ENCODE measurements at regions not wholly inside any gene's neighbourhood (a gene's known extent, or its start where the extent isn't known, plus 50 kb on each side); places are given as distances from the start of the nearest gene placed in this dataset.

GRCh38 chr5:155936520-155937406, 390.2 kb upstream of the SGCD start:
- Histone ChIP-seq H3K27ac (no peak overlapping the region), H3K9me3 (no peaks in the 10 kb centered on the region), H3K4me3 (no peak overlapping the region), H3K36me3 (no peaks in the 10 kb centered on the region), H3K4me1 (no peaks in the 10 kb centered on the region), H3K27me3 (replicated peaks in 1 of 7) (peaks cover 0 to 12% (median 0%) of the 10 kb centered on the region in 7 donors)
- intact Hi-C loops (cut with DNase I; ENCODE audit: low total_unique reads) = no loop called here
- TF ChIP-seq CTCF (IDR thresholded peaks at IDR 0.05 in 8 of 11, conservative IDR thresholded peaks at IDR 0.05 in 3 of 11) (no peak), POLR2AphosphoS5 (IDR thresholded peaks at IDR 0.05) (no peak), POLR2A (IDR thresholded peaks at IDR 0.05) (no peak)
- no peak for DNase-seq
- 80 to 85% (median 84%) methylated on average over 10 to 20 of the region's 20 CpGs for WGBS, 5 donors

GRCh38 chr5:155938051-155938450, 388.9 kb upstream of the SGCD start:
- Histone ChIP-seq H3K9me3 (no peaks in the 10 kb centered on the region), H3K4me1 (no peaks in the 10 kb centered on the region), H3K27me3 (replicated peaks in 1 of 7) (peaks cover 0 to 12% (median 0%) of the 10 kb centered on the region in 7 donors), H3K36me3 (no peaks in the 10 kb centered on the region), H3K27ac (no peak overlapping the region), H3K4me3 (no peak overlapping the region)
- TF ChIP-seq POLR2A (IDR thresholded peaks at IDR 0.05) = no peak
- no peak for TF ChIP-seq CTCF (IDR thresholded peaks at IDR 0.05 in 8 of 11, conservative IDR thresholded peaks at IDR 0.05 in 3 of 11)
- no peak for TF ChIP-seq POLR2AphosphoS5 (IDR thresholded peaks at IDR 0.05)
- DNase-seq = no peak
- 60 to 87% (median 80%) methylated on average over 2 of the region's 2 CpGs for WGBS, 5 donors
- intact Hi-C loops (cut with DNase I; ENCODE audit: low total_unique reads) = no loop called here

- no peak for TF ChIP-seq POLR2AphosphoS5 (IDR thresholded peaks at IDR 0.05)
- no peak for TF ChIP-seq POLR2A (IDR thresholded peaks at IDR 0.05)
- no peak for TF ChIP-seq CTCF (IDR thresholded peaks at IDR 0.05 in 8 of 11, conservative IDR thresholded peaks at IDR 0.05 in 3 of 11)
- H3K4me1 ChIP-seq = no peaks in the 10 kb centered on the region
- H3K9me3 ChIP-seq = no peaks in the 10 kb centered on the region
- DNase-seq = no peak
- intact Hi-C loops (cut with DNase I; ENCODE audit: low total_unique reads) = loop anchor here (10.0 kb wide), 1 partner anchor 1193 kb away; no protein-coding TSS in a partner anchor
- peaks cover 0 to 12% (median 0%) of the 10 kb centered on the region in 7 donors for H3K27me3 ChIP-seq (replicated peaks in 1 of 7)
- no peak overlapping the region for H3K4me3 ChIP-seq
- no peak overlapping the region for H3K27ac ChIP-seq
- H3K36me3 ChIP-seq = no peaks in the 10 kb centered on the region
Measured at GRCh38 chr5:155941340-155941739, 385.6 kb upstream of the SGCD start.

Measured in spleen (tissue), 11 donors.